ENCODE measurements at regions not wholly inside any gene's neighbourhood (a gene's known extent, or its start where the extent isn't known, plus 50 kb on each side); places are given as distances from the start of the nearest gene placed in this dataset.

GRCh38 chr1:61012341-61012761 is 70.0 kb upstream of the NFIA start:
- no peaks in the 10 kb centered on the region for H3K4me1 ChIP-seq
- no peaks in the 10 kb centered on the region for H3K36me3 ChIP-seq
- no peak overlapping the region for H3K27ac ChIP-seq
- intact Hi-C loops (cut with DNase I; ENCODE audit: low total_unique reads): no loop called here
- no peak overlapping the region for H3K4me3 ChIP-seq
- TF ChIP-seq CTCF (IDR thresholded peaks at IDR 0.05) (no peak), POLR2A (IDR thresholded peaks at IDR 0.05) (no peak)
- H3K27me3 ChIP-seq: no peaks in the 10 kb centered on the region
- H3K9me3 ChIP-seq: no peaks in the 10 kb centered on the region
- DNase-seq: no peak

- DNase-seq: no peak
- H3K36me3 ChIP-seq: no peaks in the 10 kb centered on the region
- H3K27ac ChIP-seq: no peak overlapping the region
- H3K4me3 ChIP-seq: no peak overlapping the region
- H3K9me3 ChIP-seq: no peaks in the 10 kb centered on the region
- TF ChIP-seq CTCF (IDR thresholded peaks at IDR 0.05) (no peak), POLR2A (IDR thresholded peaks at IDR 0.05) (no peak)
- intact Hi-C loops (cut with DNase I; ENCODE audit: low total_unique reads): no loop called here
- H3K27me3 ChIP-seq: no peaks in the 10 kb centered on the region
- no peaks in the 10 kb centered on the region for H3K4me1 ChIP-seq
Observed at GRCh38 chr1:61011561-61012263, 70.6 kb upstream of the NFIA start.

GRCh38 chr1:61007534-61008364 is 74.6 kb upstream of the NFIA start:
- TF ChIP-seq CTCF (IDR thresholded peaks at IDR 0.05) (no peak), POLR2A (IDR thresholded peaks at IDR 0.05) (no peak)
- no peak overlapping the region for H3K27ac ChIP-seq
- H3K4me3 ChIP-seq: no peak overlapping the region
- no peaks in the 10 kb centered on the region for H3K9me3 ChIP-seq
- H3K4me1 ChIP-seq: no peaks in the 10 kb centered on the region
- no peak for DNase-seq
- no peaks in the 10 kb centered on the region for H3K27me3 ChIP-seq
- intact Hi-C loops (cut with DNase I; ENCODE audit: low total_unique reads): no loop called here
- no peaks in the 10 kb centered on the region for H3K36me3 ChIP-seq

- Histone ChIP-seq H3K27me3 (no peaks in the 10 kb centered on the region), H3K36me3 (no peaks in the 10 kb centered on the region), H3K27ac (no peak overlapping the region), H3K4me3 (no peak overlapping the region), H3K4me1 (no peaks in the 10 kb centered on the region), H3K9me3 (no peaks in the 10 kb centered on the region)
- intact Hi-C loops (cut with DNase I; ENCODE audit: low total_unique reads): no loop called here
- TF ChIP-seq CTCF (IDR thresholded peaks at IDR 0.05): no peak
- TF ChIP-seq POLR2A (IDR thresholded peaks at IDR 0.05): no peak
- no peak for DNase-seq
Observed at GRCh38 chr1:61005614-61006580, 76.5 kb upstream of the NFIA start.
